B cell (primary cell): ENCODE measurements at regions not wholly inside any gene's neighbourhood (a gene's known extent, or its start where the extent isn't known, plus 50 kb on each side); places are given as distances from the start of the nearest gene placed in this dataset.

Source experiments
- ATAC-seq: fragments of 200-7000 bp; cut with Tn5 transposase; one replicate; pipeline ENCODE4 v1.10.0; 2021; ENCODE audit warnings: low read depth, mild to moderate bottlenecking, moderate number of reproducible peaks, moderate library complexity
- CTCF ChIA-PET: fragments of 350-600 bp; sonication (Branson Sonifier 250); formaldehyde crosslinking; loops from one replicate; lab custom pipeline; 2021; ENCODE audit warnings: antibody characterized with exemption, inconsistent platforms; lab: Charles Lee
- POLR2A ChIA-PET: fragments of 350-600 bp; sonication (Branson Sonifier 250); formaldehyde crosslinking; loops from one replicate; lab custom pipeline; 2021; ENCODE audit warnings: antibody characterized with exemption; lab: Charles Lee
- DNase-seq: peaks from one replicate; pipeline ENCODE4 v3.0.0; 2013
- H2AFZ ChIP-seq: 2 replicates; pipeline ENCODE4 v1.6.1; 2012; ENCODE audit warnings: mild to moderate bottlenecking, low read depth, low read length; ENCODE audit not compliant: insufficient read depth, poor library complexity, severe bottlenecking
- H3K27ac ChIP-seq, 2 donors: 1 replicate in 1 of 2; 2 replicates in 1 of 2; pipeline ENCODE4 v1.5.1; 2012 to 2013; ENCODE audit warnings: low read length in 2 of 2, mild to moderate bottlenecking in 2 of 2, moderate library complexity in 1 of 2
- H3K27me3 ChIP-seq, 4 experiments: fragments of 200-600 bp in 1 of 4; sonication (generic) in 1 of 4; replicated peaks in 1 of 4; 1 replicate in 2 of 4; 2 replicates in 2 of 4; pipeline versions ENCODE4 v1.6.1 to v1.7.0; 2013 to 2016; ENCODE audit warnings: low read length in 3 of 4, mild to moderate bottlenecking in 2 of 4, mixed read lengths in 1 of 4, moderate library complexity in 1 of 4; ENCODE audit not compliant: insufficient read depth in 4 of 4, control insufficient read depth in 3 of 4; ENCODE audit errors: control extremely low read depth in 1 of 4
- H3K36me3 ChIP-seq, 2 experiments: replicated peaks in 1 of 2; 1 replicate in 1 of 2; 2 replicates in 1 of 2; pipeline versions ENCODE4 v1.6.1 to v1.7.1; 2013; ENCODE audit warnings: low read length in 1 of 2; ENCODE audit not compliant: insufficient read depth in 2 of 2, control insufficient read depth in 1 of 2; ENCODE audit errors: control extremely low read depth in 1 of 2, extremely low read depth in 1 of 2
- H3K4me1 ChIP-seq, 2 donors: fragments of 200-600 bp in 1 of 2; sonication (generic) in 1 of 2; 1 replicate in 1 of 2; 2 replicates in 1 of 2; pipeline versions ENCODE4 v1.5.1 to v1.6.1; 2013 to 2017; ENCODE audit warnings: low read length in 2 of 2; ENCODE audit not compliant: control insufficient read depth in 2 of 2, insufficient read depth in 2 of 2
- H3K4me2 ChIP-seq: replicated peaks from 2 replicates; pipeline ENCODE3; 2012; ENCODE audit warnings: mild to moderate bottlenecking, low read depth, low read length; ENCODE audit not compliant: poor library complexity, severe bottlenecking
- H3K4me3 ChIP-seq, 5 experiments: fragments of 200-600 bp in 1 of 5; sonication (generic) in 1 of 5; 1 replicate in 3 of 5; 2 replicates in 2 of 5; pipeline versions ENCODE4 v1.5.1 to v1.7.0; 2011 to 2016; ENCODE audit warnings: low read length in 4 of 5, mild to moderate bottlenecking in 4 of 5, low read depth in 2 of 5, control low read depth in 1 of 5, moderate library complexity in 1 of 5; ENCODE audit not compliant: insufficient read depth in 1 of 5; ENCODE audit errors: control extremely low read depth in 1 of 5, extremely low read depth in 1 of 5
- H3K79me2 ChIP-seq: fragments of 200-600 bp; sonication (generic); one replicate; pipeline ENCODE4 v1.6.0; 2016; ENCODE audit warnings: low read length; ENCODE audit not compliant: control insufficient read depth, insufficient read depth
- H3K9ac ChIP-seq: fragments of 200-600 bp; sonication (generic); 2 replicates; pipeline ENCODE4 v1.6.1; 2017; ENCODE audit warnings: mild to moderate bottlenecking, low read length, moderate library complexity
- H3K9me3 ChIP-seq, 3 donors: one replicate each; pipeline versions ENCODE4 v1.6.1 to v1.7.1; 2013; ENCODE audit warnings: low read length in 2 of 3; ENCODE audit not compliant: control insufficient read depth in 2 of 3, insufficient read depth in 1 of 3; ENCODE audit errors: control extremely low read depth in 1 of 3
- H4K20me1 ChIP-seq: 2 replicates; pipeline ENCODE4 v1.6.0; 2012; ENCODE audit warnings: mild to moderate bottlenecking, low read length; ENCODE audit not compliant: insufficient read depth, control insufficient read depth, poor library complexity, severe bottlenecking
- H3K27ac Mint-ChIP-seq: one replicate; pipeline ENCODE4 v1.8.0; 2021; ENCODE audit warnings: mixed read lengths
- H3K27me3 Mint-ChIP-seq: one replicate; pipeline ENCODE4 v1.8.0; 2021; ENCODE audit warnings: mixed read lengths
- H3K4me1 Mint-ChIP-seq: one replicate; pipeline ENCODE4 v1.8.0; 2021; ENCODE audit warnings: mixed read lengths
- H3K4me3 Mint-ChIP-seq: one replicate; pipeline ENCODE4 v1.8.0; 2021; ENCODE audit warnings: mixed read lengths
- H3K9me3 Mint-ChIP-seq: one replicate; pipeline ENCODE4 v1.8.0; 2022; ENCODE audit warnings: mixed read lengths; ENCODE audit not compliant: insufficient read depth
- EZH2 ChIP-seq: IDR thresholded peaks from 2 replicates; pipeline ENCODE4 v1.6.1; 2012; ENCODE audit warnings: borderline replicate concordance, low read depth, mild to moderate bottlenecking, moderate library complexity, low read length; ENCODE audit not compliant: insufficient read depth, poor library complexity, severe bottlenecking
- WGBS: methylation state at CpG from one replicate; pipeline ENCODE4 v1.1.5; 2013; ENCODE audit warnings: missing lambda C conversion rate; ENCODE audit not compliant: insufficient coverage; 5-methylcytosine and 5-hydroxymethylcytosine counted together
- intact Hi-C: fragments of 100-400 bp; cut with micrococcal nuclease; formaldehyde crosslinking; loops from one replicate; pipeline ENCODE4 v1.10.0; 2022
- TF ChIP-seq, protein P1 (sequence below): fragments of 200-600 bp; IDR thresholded peaks from one replicate; pipeline ENCODE4 v1.8.0; 2022; ENCODE audit warnings: antibody characterized with exemption, mild to moderate bottlenecking

- CTCF ChIA-PET, result no interaction called here
- no CpG with 5 or more reads among the region's 1 CpG for WGBS
Observed at GRCh38 chr4:188627892-188628291, 488.7 kb downstream of the TRIML1 start.

DNA sequence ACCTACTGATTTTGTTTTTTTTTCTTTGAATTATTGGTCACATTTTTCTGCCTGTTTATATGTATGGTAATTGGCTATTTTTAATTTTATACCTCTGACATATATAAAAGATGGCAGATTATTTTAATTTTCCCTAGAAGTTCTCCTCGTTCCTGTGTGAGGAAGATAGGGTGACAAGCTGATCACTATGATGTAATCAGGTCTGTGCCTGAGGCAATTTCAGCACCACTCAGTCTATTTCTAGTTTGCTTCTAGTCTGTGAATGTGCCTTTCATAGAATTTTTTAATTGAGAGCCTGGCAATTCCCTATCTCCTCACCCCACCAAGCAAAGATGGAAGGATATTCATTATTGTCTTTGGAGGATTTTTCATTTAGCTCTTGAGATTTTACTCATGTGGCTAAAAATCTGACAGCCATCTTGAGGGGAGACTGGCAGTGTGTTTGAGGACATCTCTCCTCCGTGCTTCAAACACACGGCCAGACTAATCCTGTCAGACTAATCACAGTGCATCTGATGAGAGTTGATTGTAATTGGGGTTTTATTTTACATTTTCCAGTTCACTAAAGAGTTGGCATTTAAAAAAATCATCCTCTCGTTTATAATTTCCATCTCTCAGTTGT, 500.3 kb downstream of the TRIML1 start:
- no peaks in the 10 kb centered on the region for H3K4me1 ChIP-seq

More at GRCh38 chr4:188627892-188628291, 488.7 kb downstream of the TRIML1 start:
- H3K9me3 ChIP-seq, result peaks cover 0 to 10% (median 0%) of the 10 kb centered on the region in 3 donors
- H3K27ac ChIP-seq, result no peak overlapping the region
- H3K79me2 ChIP-seq, result no peaks in the 10 kb centered on the region
- no peak overlapping the region for H3K4me2 ChIP-seq
- intact Hi-C loops, result no loop called here
- POLR2A ChIA-PET, result no interaction called here
- TF ChIP-seq, protein P1, sequence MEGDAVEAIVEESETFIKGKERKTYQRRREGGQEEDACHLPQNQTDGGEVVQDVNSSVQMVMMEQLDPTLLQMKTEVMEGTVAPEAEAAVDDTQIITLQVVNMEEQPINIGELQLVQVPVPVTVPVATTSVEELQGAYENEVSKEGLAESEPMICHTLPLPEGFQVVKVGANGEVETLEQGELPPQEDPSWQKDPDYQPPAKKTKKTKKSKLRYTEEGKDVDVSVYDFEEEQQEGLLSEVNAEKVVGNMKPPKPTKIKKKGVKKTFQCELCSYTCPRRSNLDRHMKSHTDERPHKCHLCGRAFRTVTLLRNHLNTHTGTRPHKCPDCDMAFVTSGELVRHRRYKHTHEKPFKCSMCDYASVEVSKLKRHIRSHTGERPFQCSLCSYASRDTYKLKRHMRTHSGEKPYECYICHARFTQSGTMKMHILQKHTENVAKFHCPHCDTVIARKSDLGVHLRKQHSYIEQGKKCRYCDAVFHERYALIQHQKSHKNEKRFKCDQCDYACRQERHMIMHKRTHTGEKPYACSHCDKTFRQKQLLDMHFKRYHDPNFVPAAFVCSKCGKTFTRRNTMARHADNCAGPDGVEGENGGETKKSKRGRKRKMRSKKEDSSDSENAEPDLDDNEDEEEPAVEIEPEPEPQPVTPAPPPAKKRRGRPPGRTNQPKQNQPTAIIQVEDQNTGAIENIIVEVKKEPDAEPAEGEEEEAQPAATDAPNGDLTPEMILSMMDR, result no peak
- no peak for TF ChIP-seq EZH2
- H3K27me3 Mint-ChIP-seq, result no peaks in the 10 kb centered on the region
- ATAC-seq (no peak), DNase-seq (no peak)
- no peaks in the 10 kb centered on the region for H3K27me3 ChIP-seq
- no peak overlapping the region for H3K9ac ChIP-seq
- H3K4me3 ChIP-seq, result no peak overlapping the region
- H2AFZ ChIP-seq, result no peak overlapping the region
- H4K20me1 ChIP-seq, result no peaks in the 10 kb centered on the region
- H3K4me1 Mint-ChIP-seq, result no peaks in the 10 kb centered on the region
- no peaks in the 10 kb centered on the region for H3K4me1 ChIP-seq
- peaks cover 3% of the 10 kb centered on the region for H3K9me3 Mint-ChIP-seq
- H3K4me3 Mint-ChIP-seq, result no peak overlapping the region
- H3K27ac Mint-ChIP-seq, result no peak overlapping the region
- no peaks in the 10 kb centered on the region for H3K36me3 ChIP-seq

More for the DNA sequence above, 500.3 kb downstream of the TRIML1 start:
- ATAC-seq (no peak), DNase-seq (no peak)
- TF ChIP-seq, protein P1, result no peak
- no peak for TF ChIP-seq EZH2
- CTCF ChIA-PET, result no interaction called here
- H3K9ac ChIP-seq, result no peak overlapping the region
- H3K79me2 ChIP-seq, result no peaks in the 10 kb centered on the region
- H3K27me3 Mint-ChIP-seq, result no peaks in the 10 kb centered on the region
- H3K36me3 ChIP-seq, result no peaks in the 10 kb centered on the region
- no peaks in the 10 kb centered on the region for H3K9me3 Mint-ChIP-seq
- H3K4me1 Mint-ChIP-seq, result no peaks in the 10 kb centered on the region
- no peak overlapping the region for H3K27ac Mint-ChIP-seq
- H4K20me1 ChIP-seq, result no peaks in the 10 kb centered on the region
- no peak overlapping the region for H3K4me3 ChIP-seq
- H3K4me2 ChIP-seq, result no peak overlapping the region
- POLR2A ChIA-PET, result no interaction called here
- H3K4me3 Mint-ChIP-seq, result no peak overlapping the region
- no peak overlapping the region for H2AFZ ChIP-seq
- H3K27ac ChIP-seq, result no peak overlapping the region
- WGBS, result no CpG with 5 or more reads among the region's 4 CpGs
- intact Hi-C loops, result no loop called here
- H3K9me3 ChIP-seq, result peaks cover 0 to 1% (median 0%) of the 10 kb centered on the region in 3 donors
- no peaks in the 10 kb centered on the region for H3K27me3 ChIP-seq
